Suprapubic skin (tissue), 4 donors: ENCODE measurements at regions not wholly inside any gene's neighbourhood (a gene's known extent, or its start where the extent isn't known, plus 50 kb on each side); places are given as distances from the start of the nearest gene placed in this dataset.

Experiments
- CTCF ChIP-seq, 2 donors: fragments of 200-600 bp in 1 of 2; fragments of 450-650 bp in 1 of 2; sonication (generic) in 1 of 2; IDR thresholded peaks; one replicate each; pipeline ENCODE4 v1.5.1; 2016 to 2019; ENCODE audit warnings: antibody characterized with exemption in 2 of 2, mild to moderate bottlenecking in 1 of 2, moderate library complexity in 1 of 2
- EP300 ChIP-seq: sonication (generic); formaldehyde crosslinking; IDR thresholded peaks from one replicate; pipeline ENCODE4 v1.6.1; 2017; ENCODE audit warnings: antibody characterized with exemption
- POLR2A ChIP-seq, 2 donors: fragments of 450-650 bp; IDR thresholded peaks; one replicate each; pipeline ENCODE4 v1.6.1; 2017; ENCODE audit warnings: antibody characterized with exemption in 2 of 2, mild to moderate bottlenecking in 2 of 2, moderate library complexity in 2 of 2
- POLR2AphosphoS5 ChIP-seq, 3 donors: sonication (generic); formaldehyde crosslinking; IDR thresholded peaks; one replicate each; pipeline ENCODE4 v1.6.1; 2017; ENCODE audit warnings: antibody characterized with exemption in 3 of 3

DNA sequence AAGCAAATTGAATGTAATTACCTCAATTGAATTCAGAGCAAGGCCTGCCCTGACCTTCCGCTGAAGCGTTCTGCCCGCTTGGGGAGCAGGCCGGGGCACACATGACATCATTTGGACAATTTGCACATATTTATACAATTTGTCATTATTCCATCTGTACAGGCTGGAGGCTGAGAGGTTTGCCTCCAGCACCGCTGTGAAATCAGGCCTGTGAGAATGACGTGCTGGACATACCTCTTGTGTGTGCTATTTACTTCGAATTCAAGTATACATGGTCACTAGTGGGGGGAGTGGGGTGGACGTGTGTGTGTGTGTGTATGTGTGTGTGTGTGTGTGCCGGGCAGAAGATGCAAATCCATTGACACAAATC, 285.6 kb downstream of the SHOX start:
- TF ChIP-seq EP300 (no peak), CTCF (IDR thresholded peaks at IDR 0.05) (no peak), POLR2A (IDR thresholded peaks at IDR 0.05) (no peak), POLR2AphosphoS5 (IDR thresholded peaks at IDR 0.05) (no peak)
